ENCODE measurements at regions not wholly inside any gene's neighbourhood (a gene's known extent, or its start where the extent isn't known, plus 50 kb on each side); places are given as distances from the start of the nearest gene placed in this dataset.

DNA sequence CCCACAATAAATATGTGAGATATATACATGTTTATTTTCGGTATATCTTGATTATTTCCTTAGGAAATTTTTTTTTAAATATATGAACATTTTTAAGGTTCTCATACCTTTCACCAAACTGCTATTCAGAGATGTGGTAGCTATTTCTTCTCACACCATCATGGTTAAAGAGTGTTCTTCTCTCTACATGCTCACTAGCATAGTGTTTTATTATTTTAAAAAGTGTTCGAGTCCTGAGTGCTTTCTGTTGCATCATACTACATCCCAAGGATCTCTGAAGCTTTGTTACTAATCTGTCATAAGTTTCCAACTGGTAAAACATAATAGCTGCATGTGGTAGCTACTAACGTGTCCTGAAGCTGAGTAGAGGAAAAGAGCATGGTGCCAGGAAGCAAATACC is 177.4 kb upstream of the GLRA1 start:
- DNase-seq (ENCODE audit: extremely low spot score, unreplicated experiment) = no peak
- H3K9me3 Mint-ChIP-seq (ENCODE audit: unreplicated experiment) = no peaks in the 10 kb centered on the region
- TF ChIP-seq, protein P1, sequence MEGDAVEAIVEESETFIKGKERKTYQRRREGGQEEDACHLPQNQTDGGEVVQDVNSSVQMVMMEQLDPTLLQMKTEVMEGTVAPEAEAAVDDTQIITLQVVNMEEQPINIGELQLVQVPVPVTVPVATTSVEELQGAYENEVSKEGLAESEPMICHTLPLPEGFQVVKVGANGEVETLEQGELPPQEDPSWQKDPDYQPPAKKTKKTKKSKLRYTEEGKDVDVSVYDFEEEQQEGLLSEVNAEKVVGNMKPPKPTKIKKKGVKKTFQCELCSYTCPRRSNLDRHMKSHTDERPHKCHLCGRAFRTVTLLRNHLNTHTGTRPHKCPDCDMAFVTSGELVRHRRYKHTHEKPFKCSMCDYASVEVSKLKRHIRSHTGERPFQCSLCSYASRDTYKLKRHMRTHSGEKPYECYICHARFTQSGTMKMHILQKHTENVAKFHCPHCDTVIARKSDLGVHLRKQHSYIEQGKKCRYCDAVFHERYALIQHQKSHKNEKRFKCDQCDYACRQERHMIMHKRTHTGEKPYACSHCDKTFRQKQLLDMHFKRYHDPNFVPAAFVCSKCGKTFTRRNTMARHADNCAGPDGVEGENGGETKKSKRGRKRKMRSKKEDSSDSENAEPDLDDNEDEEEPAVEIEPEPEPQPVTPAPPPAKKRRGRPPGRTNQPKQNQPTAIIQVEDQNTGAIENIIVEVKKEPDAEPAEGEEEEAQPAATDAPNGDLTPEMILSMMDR (IDR thresholded peaks at IDR 0.05) = no peak
- peaks cover 12% of the 10 kb centered on the region for H3K27me3 Mint-ChIP-seq (ENCODE audit: unreplicated experiment)
- H3K4me1 Mint-ChIP-seq (ENCODE audit: unreplicated experiment) = no peaks in the 10 kb centered on the region
- H3K27ac Mint-ChIP-seq (ENCODE audit: unreplicated experiment) = no peak overlapping the region
- no peaks in the 10 kb centered on the region for H3K36me3 Mint-ChIP-seq (ENCODE audit: unreplicated experiment)
- no peak overlapping the region for H3K4me3 Mint-ChIP-seq (ENCODE audit: unreplicated experiment)

DNA sequence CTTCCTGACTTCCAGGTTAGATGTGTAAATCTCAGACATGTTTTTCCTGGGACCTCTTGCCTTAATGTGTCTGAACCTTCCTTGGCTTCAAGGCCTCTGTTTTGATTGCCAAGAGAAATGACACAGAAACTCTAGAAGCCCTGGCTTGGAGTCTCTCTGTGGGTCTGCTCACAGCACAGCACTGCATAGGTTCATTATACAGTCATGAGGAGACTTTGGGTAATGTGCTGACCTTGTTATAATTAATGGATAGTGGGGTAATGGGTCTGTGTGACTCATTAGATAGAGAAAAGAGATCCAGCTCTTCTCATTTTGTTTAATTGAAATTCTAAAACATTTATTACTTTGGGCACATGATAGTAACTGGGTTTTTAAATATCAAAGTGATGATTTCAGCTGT is 175.8 kb upstream of the GLRA1 start:
- DNase-seq (ENCODE audit: extremely low spot score, unreplicated experiment) = no peak
- H3K36me3 Mint-ChIP-seq (ENCODE audit: unreplicated experiment) = no peaks in the 10 kb centered on the region
- TF ChIP-seq, protein P1 (IDR thresholded peaks at IDR 0.05) = no peak
- H3K9me3 Mint-ChIP-seq (ENCODE audit: unreplicated experiment) = no peaks in the 10 kb centered on the region
- H3K4me3 Mint-ChIP-seq (ENCODE audit: unreplicated experiment) = no peak overlapping the region
- H3K27ac Mint-ChIP-seq (ENCODE audit: unreplicated experiment) = no peak overlapping the region
- no peaks in the 10 kb centered on the region for H3K4me1 Mint-ChIP-seq (ENCODE audit: unreplicated experiment)
- peaks cover 17% of the 10 kb centered on the region for H3K27me3 Mint-ChIP-seq (ENCODE audit: unreplicated experiment)

DNA sequence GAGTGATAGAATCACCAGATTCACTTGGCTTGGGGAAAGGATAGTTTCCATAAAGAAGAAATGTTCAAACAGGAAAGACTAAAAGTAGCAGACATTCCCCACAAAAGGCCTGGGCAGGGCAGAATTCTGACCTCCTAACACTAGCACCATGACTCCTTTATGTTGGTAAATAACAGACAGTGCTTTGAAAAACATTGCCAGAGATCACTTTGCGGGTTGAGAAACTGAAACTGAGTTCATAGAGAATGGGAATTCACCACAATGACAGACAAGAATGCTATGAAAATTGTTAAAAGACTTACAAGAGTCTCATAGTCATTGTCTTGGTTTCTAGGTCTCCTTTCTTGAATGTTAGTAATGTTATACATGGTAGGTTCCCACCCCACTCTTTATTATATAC is 172.5 kb upstream of the GLRA1 start:
- Mint-ChIP-seq H3K36me3 (ENCODE audit: unreplicated experiment) (no peaks in the 10 kb centered on the region), H3K4me3 (ENCODE audit: unreplicated experiment) (no peak overlapping the region)

DNA sequence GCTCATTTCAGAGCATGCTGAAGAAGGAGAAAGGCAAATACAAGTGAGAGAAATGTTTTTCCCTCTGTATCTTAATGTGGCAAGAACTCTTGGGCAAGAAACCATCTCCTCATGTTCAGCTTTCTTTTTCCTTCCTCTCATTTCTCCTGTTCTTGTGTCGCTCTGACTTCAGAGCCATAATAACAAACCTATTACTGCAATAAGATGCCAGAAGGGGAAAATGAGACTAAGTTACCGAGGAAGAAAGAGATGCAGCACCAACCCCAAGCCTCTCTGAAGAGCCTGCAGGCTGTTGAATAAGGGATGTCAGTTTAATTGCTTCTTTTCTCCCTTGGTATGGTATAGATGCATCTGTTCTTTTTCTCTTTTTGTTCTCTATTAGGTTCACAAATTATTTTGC is 170.1 kb upstream of the GLRA1 start:
- TF ChIP-seq, protein P1 (IDR thresholded peaks at IDR 0.05) = no peak
- peaks cover 9% of the 10 kb centered on the region for H3K27me3 Mint-ChIP-seq (ENCODE audit: unreplicated experiment)
- H3K36me3 Mint-ChIP-seq (ENCODE audit: unreplicated experiment) = no peaks in the 10 kb centered on the region
- H3K27ac Mint-ChIP-seq (ENCODE audit: unreplicated experiment) = no peak overlapping the region
- no peaks in the 10 kb centered on the region for H3K4me1 Mint-ChIP-seq (ENCODE audit: unreplicated experiment)
- H3K4me3 Mint-ChIP-seq (ENCODE audit: unreplicated experiment) = no peak overlapping the region
- DNase-seq (ENCODE audit: extremely low spot score, unreplicated experiment) = no peak
- H3K9me3 Mint-ChIP-seq (ENCODE audit: unreplicated experiment) = no peaks in the 10 kb centered on the region

More for the DNA sequence above, 172.5 kb upstream of the GLRA1 start:
- Mint-ChIP-seq H3K4me1 (ENCODE audit: unreplicated experiment) (no peaks in the 10 kb centered on the region), H3K27me3 (ENCODE audit: unreplicated experiment) (peaks cover 13% of the 10 kb centered on the region), H3K9me3 (ENCODE audit: unreplicated experiment) (no peaks in the 10 kb centered on the region), H3K27ac (ENCODE audit: unreplicated experiment) (no peak overlapping the region)
- TF ChIP-seq, protein P1 (IDR thresholded peaks at IDR 0.05) = no peak
- DNase-seq (ENCODE audit: extremely low spot score, unreplicated experiment) = no peak

DNA sequence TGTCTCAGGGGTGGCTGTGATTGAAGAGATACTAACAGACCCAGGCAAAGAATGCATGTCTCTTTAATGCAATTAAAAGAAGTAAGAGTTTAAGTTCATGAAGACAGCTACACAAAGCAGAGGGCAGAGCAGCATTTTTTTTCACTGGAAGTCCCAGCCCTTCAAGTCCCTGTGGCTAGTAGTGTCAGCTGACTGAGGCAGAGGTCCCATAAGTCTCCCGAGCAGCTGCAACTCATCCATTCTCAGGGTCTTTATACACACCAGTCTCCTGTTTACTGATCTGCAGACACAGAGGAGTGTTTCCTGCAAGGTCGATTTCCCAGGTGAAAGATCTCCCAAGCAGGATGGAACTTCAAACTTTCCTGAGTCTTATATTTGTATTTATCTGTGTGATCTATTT is 169.4 kb upstream of the GLRA1 start:
- peaks cover 9% of the 10 kb centered on the region for H3K27me3 Mint-ChIP-seq (ENCODE audit: unreplicated experiment)
- TF ChIP-seq, protein P1 (IDR thresholded peaks at IDR 0.05) = no peak
- no peak overlapping the region for H3K4me3 Mint-ChIP-seq (ENCODE audit: unreplicated experiment)
- no peaks in the 10 kb centered on the region for H3K4me1 Mint-ChIP-seq (ENCODE audit: unreplicated experiment)
- no peak overlapping the region for H3K27ac Mint-ChIP-seq (ENCODE audit: unreplicated experiment)
- no peaks in the 10 kb centered on the region for H3K36me3 Mint-ChIP-seq (ENCODE audit: unreplicated experiment)
- H3K9me3 Mint-ChIP-seq (ENCODE audit: unreplicated experiment) = no peaks in the 10 kb centered on the region
- no peak for DNase-seq (ENCODE audit: extremely low spot score, unreplicated experiment)

All from osteocyte (in vitro differentiated cells).